Heart right ventricle (tissue), 16 donors: ENCODE measurements at regions not wholly inside any gene's neighbourhood (a gene's known extent, or its start where the extent isn't known, plus 50 kb on each side); places are given as distances from the start of the nearest gene placed in this dataset.

Experiments
- ATAC-seq, 8 donors: fragments of 200-7000 bp; cut with Tn5 transposase; one replicate each; pipeline ENCODE4 v1.9.1; 2020; ENCODE audit warnings: mild to moderate bottlenecking in 8 of 8, moderate library complexity in 8 of 8, moderate number of reproducible peaks in 1 of 8
- DNase-seq, 2 donors: peaks; one replicate each; pipeline ENCODE4 v3.0.0-alpha.2; 2020
- H3K27ac ChIP-seq, 10 donors: fragments of 200-600 bp; sonication (generic) in 2 of 10; one replicate each; pipeline versions ENCODE4 v1.5.0 to v1.8.0; 2020 to 2022; ENCODE audit warnings: mild to moderate bottlenecking in 3 of 10
- H3K27me3 ChIP-seq, 7 donors: fragments of 200-600 bp; one replicate each; pipeline ENCODE4 v1.8.0; 2021 to 2022; ENCODE audit warnings: mild to moderate bottlenecking in 2 of 7
- H3K36me3 ChIP-seq, 9 donors: fragments of 200-600 bp; sonication (generic) in 1 of 9; one replicate each; pipeline versions ENCODE4 v1.5.0 to v1.8.0; 2020 to 2022; ENCODE audit warnings: mild to moderate bottlenecking in 2 of 9
- H3K4me1 ChIP-seq, 9 donors: fragments of 200-600 bp; sonication (generic) in 1 of 9; one replicate each; pipeline versions ENCODE4 v1.5.0 to v1.8.0; 2020 to 2022; ENCODE audit warnings: mild to moderate bottlenecking in 4 of 9
- H3K4me3 ChIP-seq, 10 donors: fragments of 200-600 bp; sonication (generic) in 2 of 10; one replicate each; pipeline versions ENCODE4 v1.5.0 to v1.8.0; 2020 to 2022; ENCODE audit warnings: mild to moderate bottlenecking in 7 of 10, moderate library complexity in 2 of 10
- H3K9me3 ChIP-seq, 11 donors: fragments of 200-600 bp in 10 of 11; sonication (generic) in 2 of 11; one replicate each; pipeline versions ENCODE4 v1.5.0 to v1.8.0; 2013 to 2022; ENCODE audit warnings: mild to moderate bottlenecking in 2 of 11, control low read depth in 1 of 11, moderate library complexity in 1 of 11
- CTCF ChIP-seq, 9 donors: fragments of 200-600 bp; sonication (generic) in 2 of 9; IDR thresholded peaks; one replicate each; pipeline versions ENCODE4 v1.5.0 to v1.8.0; 2021 to 2022; ENCODE audit warnings: antibody characterized with exemption in 9 of 9, mild to moderate bottlenecking in 5 of 9, moderate library complexity in 1 of 9
- WGBS, 2 donors: extraction: QIAGEN DNeasy Blood & Tissue Kit; methylation state at CpG; one replicate each; pipeline ENCODE4 v1.1.7; 2013; ENCODE audit warnings: inconsistent platforms in 1 of 2; 5-methylcytosine and 5-hydroxymethylcytosine counted together
- intact Hi-C, 10 donors: fragments of 100-400 bp; cut with DNase I; formaldehyde crosslinking; loops; one replicate each; pipeline versions ENCODE4 v1.11.1 to v1.14.2; 2022
- donor health status: Arrhythmogenic right ventricular cardiomyopathy.
- donor health status: ischemic (EF 13 %, LVEDD 7.1; RV severe dilation, severe dysfunction).
- donor health status: healthy with polysubstance abuse.
- donor health status: DM: no; HTN: yes; CAD: no.
- donor health status: DM: no; HTN: no; CAD: no.
- donor health status: ischemic (EF 25% LVEDD 6.9; RV normal size, moderate dysfunction).
- donor health status: ischemic (EF 25% LVEDD 5.7; RV mildly dilated, moderate dysfunction).
- donor health status: healthy.
- donor health status: DM: yes; HTN: yes; CAD: no.
- donor health status: Ischemic cardiomyopathy.
- donor health status: ischemic (EF 35%, LVEDD 5.7; RV mildly dilated, moderate dysfunction).
- donor health status: nonischemic (EF 11% LVEDD 7.7; RV severe dilation, severe dysfunction).
- donor health status: DM: yes; HTN: yes; CAD: no.
- donor health status: PGD.
- donor health status: ischemic (EF 29% LVEDD 5.4; RV normal size, mild dysfunction).
- donor health status: nonischemic (EF 23%, LVEDD 6.1; RV moderate dilation, normal function).

DNA sequence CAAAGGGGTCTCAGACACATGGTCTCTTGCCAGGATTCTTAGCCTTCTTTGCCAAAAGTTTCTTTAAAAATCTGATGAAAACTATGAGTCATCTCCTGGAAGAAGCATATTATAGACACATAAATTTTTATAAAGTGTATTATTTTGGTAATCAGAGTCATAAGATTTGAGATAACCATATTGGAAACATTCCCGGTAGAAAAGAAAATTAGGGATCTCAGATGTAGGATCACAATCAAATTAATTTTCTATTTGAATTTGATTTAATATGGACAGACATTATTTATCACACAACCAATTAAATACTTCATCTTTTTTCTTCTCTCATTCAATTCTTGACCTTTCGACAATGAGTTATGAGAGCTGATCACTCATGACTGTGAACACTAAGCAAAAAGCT is 347.7 kb upstream of the CDH8 start:
- TF ChIP-seq CTCF (IDR thresholded peaks at IDR 0.05), result no peak
- Histone ChIP-seq H3K9me3 (peaks cover 0 to 4% (median 0%) of the 10 kb centered on the region in 11 donors), H3K27me3 (no peaks in the 10 kb centered on the region), H3K4me1 (no peaks in the 10 kb centered on the region), H3K27ac (no peak overlapping the region), H3K36me3 (no peaks in the 10 kb centered on the region), H3K4me3 (no peak overlapping the region)
- ATAC-seq (no peak), DNase-seq (no peak)
- intact Hi-C loops, result no loop called here
- 80 to 81% methylated on average over 2 of the region's 2 CpGs for WGBS, 2 donors

GRCh38 chr16:62370445-62370844 is 334.2 kb upstream of the CDH8 start:
- intact Hi-C loops, result no loop called here
- ATAC-seq (no peak), DNase-seq (no peak)
- H3K27ac ChIP-seq, result no peak overlapping the region
- no peaks in the 10 kb centered on the region for H3K27me3 ChIP-seq
- WGBS, 2 donors, result 71 to 81% methylated on average over 3 of the region's 3 CpGs
- no peaks in the 10 kb centered on the region for H3K4me1 ChIP-seq
- H3K9me3 ChIP-seq, result peaks cover 0 to 16% (median 0%) of the 10 kb centered on the region in 11 donors
- H3K36me3 ChIP-seq, result no peaks in the 10 kb centered on the region
- TF ChIP-seq CTCF (IDR thresholded peaks at IDR 0.05), result no peak
- H3K4me3 ChIP-seq, result no peak overlapping the region

DNA sequence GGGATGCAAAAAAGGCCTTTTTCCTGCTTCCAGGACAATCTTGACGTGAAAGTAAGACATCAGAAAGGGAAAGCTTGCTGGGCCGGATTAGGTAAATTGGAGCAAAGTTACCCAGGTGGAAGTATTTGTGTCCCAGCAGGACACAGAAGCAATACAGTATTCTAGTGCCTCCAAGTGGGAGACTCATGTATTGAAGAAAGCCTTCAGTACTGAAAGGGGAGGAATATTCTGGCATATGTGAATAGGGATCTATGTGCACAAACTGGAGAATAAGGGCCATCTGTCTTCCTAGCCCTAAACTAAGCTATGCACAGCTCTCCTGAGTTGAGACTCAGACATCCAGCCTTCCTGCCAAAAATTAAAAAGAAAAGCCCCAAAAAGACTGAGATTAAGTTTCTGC is 327.3 kb upstream of the CDH8 start:
- WGBS, 2 donors, result 50 to 71% methylated on average over 2 of the region's 2 CpGs
- Histone ChIP-seq H3K4me3 (no peak overlapping the region), H3K36me3 (no peaks in the 10 kb centered on the region), H3K27me3 (no peaks in the 10 kb centered on the region), H3K27ac (no peak overlapping the region), H3K4me1 (no peaks in the 10 kb centered on the region), H3K9me3 (peaks cover 0 to 5% (median 0%) of the 10 kb centered on the region in 11 donors)
- intact Hi-C loops, result no loop called here
- no peak for TF ChIP-seq CTCF (IDR thresholded peaks at IDR 0.05)
- DNase-seq, result no peak
- no peak for ATAC-seq

- H3K4me3 ChIP-seq, result no peak overlapping the region
- no peak for TF ChIP-seq CTCF (IDR thresholded peaks at IDR 0.05)
- DNase-seq, result no peak
- intact Hi-C loops, result no loop called here
- peaks cover 0 to 7% (median 0%) of the 10 kb centered on the region in 11 donors for H3K9me3 ChIP-seq
- no peak for ATAC-seq
- H3K27me3 ChIP-seq, result no peaks in the 10 kb centered on the region
- WGBS, 2 donors, result 97 to 98% methylated on average over 2 of the region's 2 CpGs
- H3K27ac ChIP-seq, result no peak overlapping the region
- H3K4me1 ChIP-seq, result no peaks in the 10 kb centered on the region
- H3K36me3 ChIP-seq, result no peaks in the 10 kb centered on the region
Observed at GRCh38 chr16:62353355-62353754, 317.1 kb upstream of the CDH8 start.

GRCh38 chr16:62342216-62342615 is 306.0 kb upstream of the CDH8 start:
- Histone ChIP-seq H3K27ac (no peak overlapping the region), H3K27me3 (no peaks in the 10 kb centered on the region), H3K9me3 (no peaks in the 10 kb centered on the region), H3K4me1 (no peaks in the 10 kb centered on the region), H3K4me3 (no peak overlapping the region), H3K36me3 (no peaks in the 10 kb centered on the region)
- no peak for DNase-seq
- ATAC-seq, result no peak
- WGBS, 2 donors, result 76 to 90% methylated on average over 2 of the region's 2 CpGs
- no peak for TF ChIP-seq CTCF (IDR thresholded peaks at IDR 0.05)
- intact Hi-C loops, result no loop called here
